DOHH2 (cell line): ENCODE measurements at regions not wholly inside any gene's neighbourhood (a gene's known extent, or its start where the extent isn't known, plus 50 kb on each side); places are given as distances from the start of the nearest gene placed in this dataset.

ENCODE experiments used
- H3F3A ChIP-seq: fragments of 200-600 bp; sonication (generic), shearing (Covaris generic); 2 replicates; pipeline ENCODE4 v1.6.0; 2016; ENCODE audit warnings: antibody characterized with exemption, mild to moderate bottlenecking; ENCODE audit not compliant: control insufficient read depth, insufficient read depth
- H3K27ac ChIP-seq: fragments of 200-600 bp; sonication (generic); 2 replicates; pipeline ENCODE4 v1.5.1; 2014; ENCODE audit warnings: low read depth, mild to moderate bottlenecking, low read length, moderate library complexity
- H3K27me3 ChIP-seq: fragments of 200-600 bp; sonication (generic); 2 replicates; pipeline ENCODE4 v1.6.1; 2014; ENCODE audit warnings: mild to moderate bottlenecking, low read length, mixed read lengths; ENCODE audit not compliant: control insufficient read depth
- H3K36me3 ChIP-seq: fragments of 200-600 bp; sonication (generic); 2 replicates; pipeline ENCODE4 v1.6.1; 2014; ENCODE audit warnings: mild to moderate bottlenecking, low read length, moderate library complexity, mixed read lengths; ENCODE audit not compliant: control insufficient read depth
- H3K4me1 ChIP-seq: fragments of 200-600 bp; sonication (generic); 2 replicates; pipeline ENCODE4 v1.6.1; 2014; ENCODE audit warnings: mild to moderate bottlenecking, low read length, mixed read lengths; ENCODE audit not compliant: control insufficient read depth
- H3K4me2 ChIP-seq: fragments of 200-600 bp; sonication (generic); 2 replicates; pipeline ENCODE4 v1.6.0; 2014; ENCODE audit warnings: mild to moderate bottlenecking, low read length, moderate library complexity
- H3K4me3 ChIP-seq: fragments of 200-600 bp; sonication (generic); 2 replicates; pipeline ENCODE4 v1.5.1; 2014; ENCODE audit warnings: mild to moderate bottlenecking, low read length, mixed read lengths
- H3K79me2 ChIP-seq: fragments of 200-600 bp; sonication (generic); 2 replicates; pipeline ENCODE4 v1.6.1; 2014; ENCODE audit warnings: mild to moderate bottlenecking, low read length, mixed read lengths; ENCODE audit not compliant: control insufficient read depth
- H3K9me2 ChIP-seq: fragments of 200-600 bp; sonication (generic); replicated peaks from 2 replicates; pipeline ENCODE4 v1.6.1; 2014; ENCODE audit warnings: mild to moderate bottlenecking, low read length, mixed read lengths; ENCODE audit not compliant: control insufficient read depth
- H3K9me3 ChIP-seq: fragments of 200-600 bp; sonication (generic); 2 replicates; pipeline ENCODE4 v1.6.1; 2014; ENCODE audit warnings: antibody characterized with exemption, low read length, mixed read lengths; ENCODE audit not compliant: control insufficient read depth, insufficient read depth
- H4K20me1 ChIP-seq: fragments of 200-600 bp; sonication (generic); 2 replicates; pipeline ENCODE4 v1.6.0; 2014; ENCODE audit warnings: low read depth, mild to moderate bottlenecking, antibody characterized with exemption, low read length, moderate library complexity; ENCODE audit not compliant: control insufficient read depth, insufficient read depth
- CTCF ChIP-seq: fragments of 200-600 bp; sonication (generic); IDR thresholded peaks from one replicate; pipeline ENCODE4 v1.5.1; 2014; ENCODE audit warnings: antibody characterized with exemption, mild to moderate bottlenecking, low read depth, low read length; ENCODE audit not compliant: poor library complexity, severe bottlenecking
- EZH2phosphoT487 ChIP-seq: fragments of 200-600 bp; sonication (generic); IDR thresholded peaks from 2 replicates; pipeline ENCODE4 v1.6.1; 2017; ENCODE audit warnings: borderline replicate concordance, mild to moderate bottlenecking, antibody characterized with exemption, low read length, moderate library complexity, mixed read lengths

- Histone ChIP-seq H3K27me3 (no peaks in the 10 kb centered on the region), H3K36me3 (no peaks in the 10 kb centered on the region), H3K27ac (no peak overlapping the region), H3F3A (no peaks in the 10 kb centered on the region), H3K9me2 (no peaks in the 10 kb centered on the region), H3K4me2 (no peak overlapping the region), H3K9me3 (peaks cover 3% of the 10 kb centered on the region; the same call in 1 of the 2 replicates), H3K4me3 (no peak overlapping the region), H3K79me2 (no peaks in the 10 kb centered on the region), H3K4me1 (no peaks in the 10 kb centered on the region), H4K20me1 (no peaks in the 10 kb centered on the region)
- TF ChIP-seq CTCF (no peak), EZH2phosphoT487 (no peak)
Observed at GRCh38 chr11:104361975-104362374, 198.0 kb upstream of the PDGFD start.

- Histone ChIP-seq H3K9me2 (no peaks in the 10 kb centered on the region), H3K79me2 (no peaks in the 10 kb centered on the region), H3K4me2 (no peak overlapping the region), H3K4me3 (no peak overlapping the region), H3K36me3 (no peaks in the 10 kb centered on the region), H3K4me1 (peaks cover 7% of the 10 kb centered on the region), H3K27ac (no peak overlapping the region), H3K9me3 (peaks cover 7% of the 10 kb centered on the region; the same call in 1 of the 2 replicates), H3F3A (no peaks in the 10 kb centered on the region), H4K20me1 (no peaks in the 10 kb centered on the region), H3K27me3 (no peaks in the 10 kb centered on the region)
- no peak for TF ChIP-seq EZH2phosphoT487
- no peak for TF ChIP-seq CTCF
Observed at GRCh38 chr11:104352036-104352435, 188.1 kb upstream of the PDGFD start.

- Histone ChIP-seq H3K4me2 (no peak overlapping the region), H3F3A (peaks cover 11% of the 10 kb centered on the region), H3K9me3 (0 out of 2 replicates have a peak, but pooled peaks cover 4% of the 10 kb centered on the region), H3K9me2 (no peaks in the 10 kb centered on the region), H3K4me1 (peaks cover 15% of the 10 kb centered on the region), H3K27me3 (no peaks in the 10 kb centered on the region), H4K20me1 (no peaks in the 10 kb centered on the region), H3K79me2 (no peaks in the 10 kb centered on the region), H3K4me3 (no peak overlapping the region), H3K27ac (no peak overlapping the region), H3K36me3 (no peaks in the 10 kb centered on the region)
- TF ChIP-seq CTCF (peak; percentile 55), EZH2phosphoT487 (no peak)
Observed at GRCh38 chr11:104343578-104343977, 179.6 kb upstream of the PDGFD start.

- Histone ChIP-seq H3K4me2 (no peak overlapping the region), H3K27me3 (no peaks in the 10 kb centered on the region), H3K4me1 (peaks cover 20% of the 10 kb centered on the region), H4K20me1 (no peaks in the 10 kb centered on the region), H3K27ac (no peak overlapping the region), H3K9me2 (no peaks in the 10 kb centered on the region), H3K36me3 (no peaks in the 10 kb centered on the region), H3F3A (peaks cover 11% of the 10 kb centered on the region), H3K4me3 (no peak overlapping the region), H3K9me3 (peaks cover 13% of the 10 kb centered on the region; the same call in 1 of the 2 replicates), H3K79me2 (no peaks in the 10 kb centered on the region)
- TF ChIP-seq EZH2phosphoT487 (no peak), CTCF (no peak)
Observed at GRCh38 chr11:104340590-104340989, 176.6 kb upstream of the PDGFD start.
